HepG2 (cell line): ENCODE measurements at regions not wholly inside any gene's neighbourhood (a gene's known extent, or its start where the extent isn't known, plus 50 kb on each side); places are given as distances from the start of the nearest gene placed in this dataset.

Experiments
- ATAC-seq: fragments of 200-7000 bp; cut with Tn5 transposase; 3 replicates; pipeline ENCODE4 v1.9.1; 2020; ENCODE audit warnings: mild to moderate bottlenecking, moderate library complexity
- BruUV-seq: library from RNA; stranded (reverse); fragments of 400-500 nt; replicated peaks from 2 replicates; lab custom pipeline; 2021; lab: Mats Ljungman, UMichigan
- CTCF ChIA-PET: fragments of 300-600 bp; formaldehyde crosslinking; extraction: SDS; loops from one replicate; lab custom pipeline; 2021; ENCODE audit warnings: low total read pairs, inconsistent platforms, low intra/inter-chr PET ratio; lab: Yijun Ruan, JAX
- POLR2A ChIA-PET: fragments of 350-600 bp; sonication (Branson Sonifier 250); formaldehyde crosslinking; loops from one replicate; lab custom pipeline; 2020; ENCODE audit warnings: antibody characterized with exemption, inconsistent platforms; lab: Yijun Ruan, JAX
- DNase-seq: peaks from one replicate; pipeline ENCODE4 v3.0.0-alpha.2; 2015; ENCODE audit warnings: low spot score
- FAIRE-seq: peaks from 3 replicates; lab custom pipeline; 2011; peaks lifted over from hg19 to GRCh38; lab: Jason Lieb, UNC
- H2AFZ ChIP-seq: one replicate; pipeline ENCODE4 v1.6.1; 2011; ENCODE audit warnings: low read length, inconsistent platforms
- H3K27ac ChIP-seq: fragments of 300-600 bp; 3 replicates; pipeline ENCODE4 v1.8.0; 2011; ENCODE audit warnings: mixed run types, mild to moderate bottlenecking, mixed read lengths, low read length, inconsistent platforms; ENCODE audit not compliant: insufficient read depth; ENCODE audit errors: extremely low read length
- H3K27me3 ChIP-seq, 2 experiments: fragments of 200-600 bp in 1 of 2; 2 replicates in 1 of 2; 3 replicates in 1 of 2; pipeline versions ENCODE4 v1.6.0 to v1.8.0; 2011; ENCODE audit warnings: low read length in 2 of 2, mild to moderate bottlenecking in 2 of 2, moderate library complexity in 2 of 2, inconsistent platforms in 1 of 2; ENCODE audit not compliant: insufficient read depth in 2 of 2, control insufficient read depth in 1 of 2
- H3K36me3 ChIP-seq, 2 experiments: fragments of 200-600 bp in 1 of 2; replicated peaks in 1 of 2; 2 replicates in 1 of 2; 3 replicates in 1 of 2; pipeline versions ENCODE4 v1.5.1 to v1.8.0; 2011; ENCODE audit warnings: low read length in 2 of 2, inconsistent platforms in 1 of 2; ENCODE audit not compliant: insufficient read depth in 2 of 2, control insufficient read depth in 1 of 2
- H3K4me1 ChIP-seq: 2 replicates; pipeline ENCODE4 v1.5.1; 2012; ENCODE audit warnings: low read length, inconsistent platforms; ENCODE audit not compliant: insufficient read depth
- H3K4me2 ChIP-seq: 2 replicates; pipeline ENCODE4 v1.6.0; 2011; ENCODE audit warnings: low read depth, low read length, inconsistent platforms
- H3K4me3 ChIP-seq, 3 experiments: fragments of 200-600 bp in 1 of 3; sonication (generic), shearing (Covaris generic) in 1 of 3; replicated peaks in 1 of 3; 2 replicates each; pipeline ENCODE4 v1.5.1; 2011 to 2016; ENCODE audit warnings: low read length in 3 of 3, inconsistent platforms in 2 of 3, low read depth in 2 of 3, mild to moderate bottlenecking in 2 of 3, control low read depth in 1 of 3, mixed read lengths in 1 of 3; ENCODE audit not compliant: insufficient read depth in 1 of 3
- H3K79me2 ChIP-seq: one replicate; pipeline ENCODE4 v1.6.1; 2011; ENCODE audit warnings: low read length, inconsistent platforms; ENCODE audit not compliant: insufficient read depth
- H3K9ac ChIP-seq: 2 replicates; pipeline ENCODE4 v1.6.0; 2011; ENCODE audit warnings: mild to moderate bottlenecking, low read depth, low read length, inconsistent platforms; ENCODE audit not compliant: insufficient read depth
- H3K9me3 ChIP-seq: 2 replicates; pipeline ENCODE4 v1.5.1; 2012; ENCODE audit warnings: mild to moderate bottlenecking, low read length
- H4K20me1 ChIP-seq: 2 replicates; pipeline ENCODE4 v1.6.0; 2011; ENCODE audit warnings: inconsistent platforms, mild to moderate bottlenecking, low read length, moderate library complexity; ENCODE audit not compliant: insufficient read depth
- ETV6 ChIP-seq: sonication (generic); formaldehyde crosslinking; conservative IDR thresholded peaks from 2 replicates; pipeline ENCODE4 v1.4.0; 2020; ENCODE audit warnings: missing genetic modification reagents
- FUBP1 ChIP-seq: sonication (generic); formaldehyde crosslinking; IDR thresholded peaks from 2 replicates; pipeline ENCODE4 v1.5.1; 2020; ENCODE audit warnings: missing genetic modification reagents, mild to moderate bottlenecking, borderline replicate concordance
- HOXD1 ChIP-seq: sonication (generic); formaldehyde crosslinking; IDR thresholded peaks from 2 replicates; pipeline ENCODE4 v1.5.0; 2020; ENCODE audit warnings: missing genetic modification reagents
- RFX1 ChIP-seq: fragments of 450-650 bp; IDR thresholded peaks from 2 replicates; pipeline ENCODE4 v1.6.1; 2017
- SAFB2 ChIP-seq: sonication (generic); formaldehyde crosslinking; IDR thresholded peaks from 2 replicates; pipeline ENCODE4 v1.5.1; 2020; ENCODE audit warnings: missing genetic modification reagents, low read depth, mild to moderate bottlenecking, borderline replicate concordance
- TEAD3 ChIP-seq: optimal IDR thresholded peaks from 2 replicates; pipeline ENCODE3; 2016; ENCODE audit warnings: borderline replicate concordance
- TP53 ChIP-seq: sonication (generic); formaldehyde crosslinking; conservative IDR thresholded peaks from 2 replicates; pipeline ENCODE4 v1.4.0; 2020; ENCODE audit warnings: missing genetic modification reagents
- ZFP36 ChIP-seq: fragments of 150-350 bp; IDR thresholded peaks from 2 replicates; pipeline ENCODE4 v1.6.1; 2018; ENCODE audit warnings: borderline replicate concordance, low read length, low read depth; ENCODE audit not compliant: partially characterized antibody
- ZNF317 ChIP-seq: sonication (generic); formaldehyde crosslinking; IDR thresholded peaks from 2 replicates; pipeline ENCODE4 v1.5.0; 2020; ENCODE audit warnings: mild to moderate bottlenecking, missing genetic modification reagents
- ZNF589 ChIP-seq: sonication (generic); formaldehyde crosslinking; conservative IDR thresholded peaks from 2 replicates; pipeline ENCODE4 v1.8.0; 2022; ENCODE audit warnings: mild to moderate bottlenecking, moderate library complexity, missing genetic modification reagents
- ZNF597 ChIP-seq: sonication (generic); formaldehyde crosslinking; IDR thresholded peaks from 2 replicates; pipeline ENCODE4 v1.5.0; 2020; ENCODE audit warnings: missing genetic modification reagents
- WGBS: methylation state at CpG from one replicate; pipeline ENCODE4 v1.1.6; 2017; ENCODE audit warnings: low lambda C conversion rate; 5-methylcytosine and 5-hydroxymethylcytosine counted together
- in situ Hi-C: cut with HindIII; loops from 2 replicates; pipeline ENCODE4 v1.10.0; 2017; ENCODE audit warnings: low pct_unique_long_range_greater_than_20kb; ENCODE audit not compliant: extremely low pct_ligation_motif_present
- intact Hi-C: fragments of 100-400 bp; cut with micrococcal nuclease; formaldehyde crosslinking; loops from one replicate; pipeline ENCODE4 v1.10.0; 2022; ENCODE audit not compliant: unreplicated experiment
- TF ChIP-seq, protein P1 (sequence below): sonication (generic); formaldehyde crosslinking; IDR thresholded peaks from 2 replicates; pipeline ENCODE4 v1.8.0; 2022; ENCODE audit warnings: missing genetic modification reagents, low read depth, mild to moderate bottlenecking, borderline replicate concordance
- TF ChIP-seq, protein P2 (sequence below): sonication (generic); formaldehyde crosslinking; IDR thresholded peaks from 2 replicates; pipeline ENCODE4 v1.8.0; 2022; ENCODE audit warnings: low read depth, missing genetic modification reagents

GRCh38 chr13:74005320-74006157, 128.7 kb downstream of the KLF12 start:
- no TSS peak for BruUV-seq

GRCh38 chr13:74004109-74004508, 130.1 kb downstream of the KLF12 start:
- Histone ChIP-seq H3K79me2 (no peaks in the 10 kb centered on the region), H2AFZ (no peak overlapping the region), H3K36me3 (no peaks in the 10 kb centered on the region), H3K9ac (no peak overlapping the region), H3K4me2 (no peak overlapping the region)
- no TSS peak for BruUV-seq
- intact Hi-C loops (no loop called here), in situ Hi-C loops (no loop called here)
- CTCF ChIA-PET, result no interaction called here
- no peak for TF ChIP-seq SAFB2 (CRISPR knock-in tag)
- TF ChIP-seq ZNF597 (CRISPR knock-in tag), result no peak
- TF ChIP-seq ZNF317 (CRISPR knock-in tag), result no peak
- no peak for TF ChIP-seq RFX1
- TF ChIP-seq ZFP36, result no peak
- TF ChIP-seq ETV6 (CRISPR knock-in tag), result no peak
- TF ChIP-seq HOXD1 (CRISPR knock-in tag), result no peak
- no peak for TF ChIP-seq FUBP1 (CRISPR knock-in tag)
- TF ChIP-seq ZNF589 (CRISPR knock-in tag), result no peak
- TF ChIP-seq, protein P1, sequence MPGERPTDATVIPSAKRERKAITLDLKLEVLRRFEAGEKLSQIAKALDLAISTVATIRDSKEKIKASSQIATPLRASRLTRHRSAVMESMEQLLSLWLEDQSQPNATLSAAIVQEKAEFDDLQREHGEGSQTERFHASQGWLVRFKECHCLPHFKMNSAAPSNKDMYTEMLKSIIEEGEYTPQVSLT, result no peak
- no peak for TF ChIP-seq TP53 (CRISPR knock-in tag)
- TF ChIP-seq TEAD3 (CRISPR knock-in tag), result no peak
- TF ChIP-seq, protein P2, sequence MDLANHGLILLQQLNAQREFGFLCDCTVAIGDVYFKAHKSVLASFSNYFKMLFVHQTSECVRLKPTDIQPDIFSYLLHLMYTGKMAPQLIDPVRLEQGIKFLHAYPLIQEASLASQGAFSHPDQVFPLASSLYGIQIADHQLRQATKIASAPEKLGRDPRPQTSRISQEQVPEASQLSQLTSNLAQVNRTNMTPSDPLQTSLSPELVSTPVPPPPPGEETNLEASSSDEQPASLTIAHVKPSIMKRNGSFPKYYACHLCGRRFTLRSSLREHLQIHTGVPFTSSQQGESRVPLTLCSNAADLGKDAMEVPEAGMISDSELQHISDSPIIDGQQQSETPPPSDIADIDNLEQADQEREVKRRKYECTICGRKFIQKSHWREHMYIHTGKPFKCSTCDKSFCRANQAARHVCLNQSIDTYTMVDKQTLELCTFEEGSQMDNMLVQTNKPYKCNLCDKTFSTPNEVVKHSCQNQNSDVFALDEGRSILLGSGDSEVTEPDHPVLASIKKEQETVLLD (CRISPR knock-in tag), result no peak
- TF ChIP-seq, all 625 proteins: peak for 0
- FAIRE-seq (no peak), DNase-seq (no peak), ATAC-seq (no peak)
- H3K27ac ChIP-seq, result no peak overlapping the region
- H3K4me3 ChIP-seq, result no peak overlapping the region
- peaks cover 4% of the 10 kb centered on the region for H3K4me1 ChIP-seq
- POLR2A ChIA-PET, result no interaction called here
- H3K9me3 ChIP-seq, result no peaks in the 10 kb centered on the region
- no peaks in the 10 kb centered on the region for H3K27me3 ChIP-seq
- WGBS, result 92% methylated on average over 2 of the region's 2 CpGs
- H4K20me1 ChIP-seq, result no peaks in the 10 kb centered on the region

More at GRCh38 chr13:74005320-74006157, 128.7 kb downstream of the KLF12 start:
- Histone ChIP-seq H4K20me1 (no peaks in the 10 kb centered on the region), H3K4me3 (no peak overlapping the region), H3K27ac (no peak overlapping the region), H3K36me3 (no peaks in the 10 kb centered on the region), H3K9ac (no peak overlapping the region), H3K4me1 (peaks cover 15% of the 10 kb centered on the region), H3K9me3 (no peaks in the 10 kb centered on the region), H3K27me3 (no peaks in the 10 kb centered on the region), H2AFZ (no peak overlapping the region), H3K4me2 (no peak overlapping the region), H3K79me2 (no peaks in the 10 kb centered on the region)
- intact Hi-C loops, result no loop called here
- TF ChIP-seq TEAD3 (CRISPR knock-in tag), result no peak
- in situ Hi-C loops, result no loop called here
- ChIA-PET CTCF (no interaction called here), POLR2A (no interaction called here)
- ATAC-seq (no peak), FAIRE-seq (no peak), DNase-seq (no peak)
- 71% methylated on average over 6 of the region's 6 CpGs for WGBS
